Cerebellar nuclear complex (tissue), 1 donor: ENCODE measurements at regions not wholly inside any gene's neighbourhood (a gene's known extent, or its start where the extent isn't known, plus 50 kb on each side); places are given as distances from the start of the nearest gene placed in this dataset.

ENCODE experiments used
- DNase-seq, 2 experiments: peaks; one replicate each; lab custom pipeline; 2025; lab: John Stamatoyannopoulos, UW

GRCh38 chr5:1706021-1706420 is 93.6 kb downstream of the MRPL36 start:
- DNase-seq = no peak

GRCh38 chr5:1704676-1705075 is 95.0 kb downstream of the MRPL36 start:
- no peak for DNase-seq

- no peak for DNase-seq
These were observed 95.4 kb downstream of the MRPL36 start for GRCh38 chr5:1704266-1704665.

GRCh38 chr5:1703352-1704050 is 96.1 kb downstream of the MRPL36 start:
- DNase-seq = no peak

GRCh38 chr5:1702318-1702717 is 97.3 kb downstream of the MRPL36 start:
- DNase-seq = no peak

GRCh38 chr5:1701884-1702283 is 97.8 kb downstream of the MRPL36 start:
- no peak for DNase-seq

- DNase-seq = no peak
These were observed 98.3 kb downstream of the MRPL36 start for GRCh38 chr5:1701216-1701864.

- no peak for DNase-seq
These were observed 100.2 kb downstream of the MRPL36 start for GRCh38 chr5:1699394-1699793.

- DNase-seq = no peak
These were observed 100.9 kb downstream of the MRPL36 start for GRCh38 chr5:1698589-1699316.

GRCh38 chr5:1692381-1692780 is 107.3 kb downstream of the MRPL36 start:
- DNase-seq = no peak

GRCh38 chr5:1687301-1687970 is 112.2 kb downstream of the MRPL36 start:
- no peak for DNase-seq

GRCh38 chr5:1686016-1686802 is 113.4 kb downstream of the MRPL36 start:
- DNase-seq = no peak

- DNase-seq = no peak
These were observed 114.6 kb downstream of the MRPL36 start for GRCh38 chr5:1685066-1685465.

GRCh38 chr5:1681955-1682354 is 117.7 kb downstream of the MRPL36 start:
- no peak for DNase-seq

- DNase-seq = no peak
These were observed 126.5 kb downstream of the MRPL36 start for GRCh38 chr5:1673042-1673677.

- DNase-seq = no peak
These were observed 127.2 kb downstream of the MRPL36 start for GRCh38 chr5:1672396-1672795.

- DNase-seq = no peak
These were observed 128.3 kb downstream of the MRPL36 start for GRCh38 chr5:1671351-1671750.

- DNase-seq = no peak
These were observed 129.3 kb downstream of the MRPL36 start for GRCh38 chr5:1670351-1670750.

GRCh38 chr5:1669276-1670155 is 130.1 kb downstream of the MRPL36 start:
- DNase-seq = no peak

GRCh38 chr5:1668141-1668721 is 131.4 kb downstream of the MRPL36 start:
- DNase-seq = no peak
